AG09309 (cell line): ENCODE measurements at regions not wholly inside any gene's neighbourhood (a gene's known extent, or its start where the extent isn't known, plus 50 kb on each side); places are given as distances from the start of the nearest gene placed in this dataset.
A peak's percentile ranks its signal among the peaks of the same experiment; 100 is the strongest.

Source experiments
- DNase-seq: peaks from one replicate; pipeline ENCODE4 v3.0.0-alpha.2; 2010; ENCODE audit warnings: low read depth
- H3K4me3 ChIP-seq: 2 replicates; pipeline ENCODE4 v1.5.1; 2011; ENCODE audit warnings: mild to moderate bottlenecking, low read depth, low read length, moderate library complexity; ENCODE audit not compliant: control insufficient read depth
- TF ChIP-seq, protein P1 (sequence below): IDR thresholded peaks from 2 replicates; pipeline ENCODE4 v1.5.1; 2011; ENCODE audit warnings: mild to moderate bottlenecking, low read depth, low read length, inconsistent platforms; ENCODE audit not compliant: insufficient read depth, control insufficient read depth; ENCODE audit errors: missing control alignments

DNA sequence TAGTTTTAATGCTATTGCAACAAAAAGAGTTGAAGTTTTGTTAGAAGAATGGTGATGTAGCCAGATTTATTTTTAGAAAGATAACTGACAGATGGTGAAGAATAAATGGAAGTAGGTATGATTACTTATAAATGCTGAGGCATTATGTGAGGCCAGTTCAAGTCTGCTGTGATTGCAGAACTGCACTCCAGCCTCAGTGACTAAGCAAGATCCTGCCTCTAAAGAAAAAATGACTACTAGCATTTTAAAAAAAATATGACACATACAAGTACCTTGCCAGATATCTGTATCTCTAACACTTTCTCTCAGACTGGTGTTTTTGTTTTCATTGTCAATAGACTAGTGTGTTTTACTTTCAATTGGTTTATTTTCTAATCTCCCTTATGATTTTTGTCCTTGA lies 1242.4 kb upstream of the ADGRL4 start:
- DNase-seq: no peak
- TF ChIP-seq, protein P1, sequence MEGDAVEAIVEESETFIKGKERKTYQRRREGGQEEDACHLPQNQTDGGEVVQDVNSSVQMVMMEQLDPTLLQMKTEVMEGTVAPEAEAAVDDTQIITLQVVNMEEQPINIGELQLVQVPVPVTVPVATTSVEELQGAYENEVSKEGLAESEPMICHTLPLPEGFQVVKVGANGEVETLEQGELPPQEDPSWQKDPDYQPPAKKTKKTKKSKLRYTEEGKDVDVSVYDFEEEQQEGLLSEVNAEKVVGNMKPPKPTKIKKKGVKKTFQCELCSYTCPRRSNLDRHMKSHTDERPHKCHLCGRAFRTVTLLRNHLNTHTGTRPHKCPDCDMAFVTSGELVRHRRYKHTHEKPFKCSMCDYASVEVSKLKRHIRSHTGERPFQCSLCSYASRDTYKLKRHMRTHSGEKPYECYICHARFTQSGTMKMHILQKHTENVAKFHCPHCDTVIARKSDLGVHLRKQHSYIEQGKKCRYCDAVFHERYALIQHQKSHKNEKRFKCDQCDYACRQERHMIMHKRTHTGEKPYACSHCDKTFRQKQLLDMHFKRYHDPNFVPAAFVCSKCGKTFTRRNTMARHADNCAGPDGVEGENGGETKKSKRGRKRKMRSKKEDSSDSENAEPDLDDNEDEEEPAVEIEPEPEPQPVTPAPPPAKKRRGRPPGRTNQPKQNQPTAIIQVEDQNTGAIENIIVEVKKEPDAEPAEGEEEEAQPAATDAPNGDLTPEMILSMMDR: no peak
- H3K4me3 ChIP-seq: no peak overlapping the region

DNA sequence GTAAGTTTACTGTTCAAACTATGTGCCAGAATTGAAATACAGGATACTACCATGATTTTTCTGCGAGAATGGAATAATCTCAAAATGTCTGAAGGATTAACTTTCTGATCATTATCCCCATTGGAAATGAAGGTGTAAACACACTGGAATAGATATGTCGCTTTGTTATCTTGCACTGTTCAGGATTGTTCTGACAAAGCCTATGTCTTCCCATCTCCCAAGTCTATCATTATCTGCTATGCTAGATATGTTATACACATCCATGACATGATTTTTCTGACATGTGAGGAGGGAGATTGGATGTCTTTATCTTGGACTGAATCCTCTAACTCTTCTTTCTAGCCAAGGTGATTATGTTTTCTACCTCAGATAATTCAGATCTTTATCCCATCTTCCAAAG lies 1239.3 kb upstream of the ADGRL4 start:
- DNase-seq: no peak
- H3K4me3 ChIP-seq: no peak overlapping the region
- TF ChIP-seq, protein P1: no peak

- TF ChIP-seq, protein P1: no peak
- no peak overlapping the region for H3K4me3 ChIP-seq
- no peak for DNase-seq
These were observed 1237.8 kb upstream of the ADGRL4 start for GRCh38 chr1:80244372-80244771.

DNA sequence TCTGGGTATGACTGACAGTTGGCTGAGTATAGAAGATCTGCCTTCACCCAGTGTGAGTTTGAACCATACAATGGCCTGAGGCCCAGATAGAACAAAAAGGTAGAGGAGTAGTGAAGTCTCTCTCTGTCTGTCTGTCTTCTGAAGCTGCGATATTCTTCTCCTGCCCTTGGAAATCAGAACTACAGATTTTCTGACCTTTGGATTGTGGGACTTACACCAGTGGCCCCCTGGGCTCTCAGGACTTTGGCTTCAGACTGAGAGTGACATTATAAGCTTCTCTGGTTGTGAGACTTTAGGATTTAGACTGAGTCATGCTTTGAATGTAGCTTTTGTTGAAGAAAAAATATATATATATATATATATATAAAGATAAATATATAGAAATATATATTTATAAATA lies 1235.0 kb upstream of the ADGRL4 start:
- TF ChIP-seq, protein P1: no peak
- no peak for DNase-seq

GRCh38 chr1:80225510-80225909 lies 1219.0 kb upstream of the ADGRL4 start:
- no peak for DNase-seq
- no peak overlapping the region for H3K4me3 ChIP-seq
- TF ChIP-seq, protein P1: no peak

More for the DNA sequence above, 1235.0 kb upstream of the ADGRL4 start:
- no peak overlapping the region for H3K4me3 ChIP-seq

DNA sequence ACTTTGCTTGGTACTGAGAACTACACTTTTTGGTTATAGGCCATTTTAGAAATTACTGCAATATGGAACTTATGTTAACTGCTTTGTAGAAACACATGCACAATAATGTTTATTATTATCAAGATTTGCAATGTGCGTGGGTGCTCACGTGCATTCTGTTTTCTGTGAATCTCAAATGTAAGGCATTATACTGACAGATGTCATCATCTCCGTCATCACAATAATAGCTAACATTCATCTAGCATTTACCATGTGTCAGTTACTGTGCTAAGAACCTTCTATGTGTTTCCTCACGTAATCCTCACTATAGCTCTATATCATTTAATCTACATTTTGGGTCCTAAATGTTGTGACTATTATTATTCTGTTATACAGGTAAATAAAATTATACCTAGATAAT lies 1214.8 kb upstream of the ADGRL4 start:
- no peak overlapping the region for H3K4me3 ChIP-seq
- DNase-seq: no peak
- TF ChIP-seq, protein P1: no peak

- H3K4me3 ChIP-seq: no peak overlapping the region
- no peak for DNase-seq
- TF ChIP-seq, protein P1: peak; percentile 54
These were observed 1211.6 kb upstream of the ADGRL4 start for GRCh38 chr1:80218112-80218511.
